SU-DHL-6 (cell line): ENCODE measurements at regions not wholly inside any gene's neighbourhood (a gene's known extent, or its start where the extent isn't known, plus 50 kb on each side); places are given as distances from the start of the nearest gene placed in this dataset.

Source experiments
- H2AFZ ChIP-seq: fragments of 200-600 bp; sonication (generic); 2 replicates; pipeline ENCODE4 v1.6.1; 2014; ENCODE audit warnings: low read depth, mild to moderate bottlenecking, moderate library complexity, mixed read lengths, antibody characterized with exemption, low read length; ENCODE audit not compliant: severe bottlenecking
- H3F3A ChIP-seq: fragments of 200-600 bp; shearing (Covaris generic); 2 replicates; pipeline ENCODE4 v1.6.0; 2016; ENCODE audit warnings: antibody characterized with exemption, mild to moderate bottlenecking; ENCODE audit not compliant: insufficient read depth
- H3K27ac ChIP-seq: fragments of 200-600 bp; sonication (generic); 2 replicates; pipeline ENCODE4 v1.5.1; 2016; ENCODE audit warnings: low read depth, mild to moderate bottlenecking, low read length, moderate library complexity, mixed read lengths
- H3K27me3 ChIP-seq: fragments of 200-600 bp; sonication (generic), shearing (Covaris generic); 2 replicates; pipeline ENCODE4 v1.6.0; 2014; ENCODE audit warnings: mild to moderate bottlenecking, low read length
- H3K36me3 ChIP-seq: fragments of 200-600 bp; sonication (generic); 2 replicates; pipeline ENCODE4 v1.6.1; 2014; ENCODE audit warnings: mild to moderate bottlenecking, low read length, mixed read lengths
- H3K4me2 ChIP-seq: fragments of 300-600, 200-600 bp; shearing (Covaris generic), sonication (generic); 2 replicates; pipeline ENCODE4 v1.6.0; 2014; ENCODE audit warnings: low read length, low read depth, mild to moderate bottlenecking; ENCODE audit not compliant: poor library complexity, severe bottlenecking
- H3K4me3 ChIP-seq: fragments of 200-600 bp; sonication (generic); 2 replicates; pipeline ENCODE4 v1.5.1; 2014; ENCODE audit warnings: antibody characterized with exemption, low read length, mild to moderate bottlenecking, mixed read lengths; ENCODE audit not compliant: insufficient read depth, poor library complexity, severe bottlenecking
- H3K79me2 ChIP-seq: fragments of 200-600 bp; sonication (generic); 2 replicates; pipeline ENCODE4 v1.6.1; 2014; ENCODE audit warnings: mild to moderate bottlenecking, low read length, moderate library complexity; ENCODE audit not compliant: insufficient read depth
- H3K9ac ChIP-seq: fragments of 200-600 bp; sonication (generic); 2 replicates; pipeline ENCODE4 v1.7.0; 2014; ENCODE audit warnings: mild to moderate bottlenecking, low read length
- H3K9me2 ChIP-seq: fragments of 200-600 bp; sonication (generic); replicated peaks from 2 replicates; pipeline ENCODE4 v1.6.1; 2014; ENCODE audit warnings: low read length; ENCODE audit not compliant: insufficient read depth
- H3K9me3 ChIP-seq: fragments of 200-600 bp; sonication (generic); 2 replicates; pipeline ENCODE4 v1.6.1; 2014; ENCODE audit warnings: low read length, mixed read lengths; ENCODE audit not compliant: insufficient read depth
- H4K20me1 ChIP-seq: fragments of 200-600 bp; sonication (generic); 2 replicates; pipeline ENCODE4 v1.6.1; 2014; ENCODE audit warnings: low read depth, mild to moderate bottlenecking, antibody characterized with exemption, low read length, moderate library complexity, mixed read lengths
- CTCF ChIP-seq: fragments of 200-600 bp; sonication (generic); IDR thresholded peaks from one replicate; pipeline ENCODE4 v1.5.1; 2017; ENCODE audit warnings: antibody characterized with exemption, mild to moderate bottlenecking, low read length, moderate library complexity; ENCODE audit not compliant: insufficient read depth, poor library complexity, severe bottlenecking
- EZH2phosphoT487 ChIP-seq: fragments of 200-600 bp; sonication (generic), shearing (Covaris generic); conservative IDR thresholded peaks from 2 replicates; pipeline ENCODE4 v1.6.1; 2018; ENCODE audit warnings: mild to moderate bottlenecking, antibody characterized with exemption, low read length, moderate library complexity, mixed read lengths

GRCh38 chr21:16945580-16945979 lies 567.3 kb upstream of the CXADR start:
- Histone ChIP-seq H3K4me3 (no peak overlapping the region), H3K9me3 (no peaks in the 10 kb centered on the region), H3K27ac (no peak overlapping the region), H3K9ac (no peak overlapping the region), H2AFZ (no peak overlapping the region), H3K9me2 (no peaks in the 10 kb centered on the region), H3K36me3 (no peaks in the 10 kb centered on the region), H3K79me2 (no peaks in the 10 kb centered on the region), H3K4me2 (no peak overlapping the region), H3K27me3 (no peaks in the 10 kb centered on the region), H3F3A (no peaks in the 10 kb centered on the region), H4K20me1 (no peaks in the 10 kb centered on the region)
- TF ChIP-seq EZH2phosphoT487 (no peak), CTCF (no peak)

- no peak for TF ChIP-seq EZH2phosphoT487
- TF ChIP-seq CTCF: no peak
- Histone ChIP-seq H3K27ac (no peak overlapping the region), H3K9ac (no peak overlapping the region), H3K4me2 (no peak overlapping the region), H3K9me3 (0 out of 2 replicates have a peak, but pooled peaks cover 8% of the 10 kb centered on the region), H3K27me3 (no peaks in the 10 kb centered on the region), H2AFZ (no peak overlapping the region), H3K9me2 (no peaks in the 10 kb centered on the region), H4K20me1 (no peaks in the 10 kb centered on the region), H3K36me3 (no peaks in the 10 kb centered on the region), H3F3A (no peaks in the 10 kb centered on the region), H3K79me2 (no peaks in the 10 kb centered on the region), H3K4me3 (no peak overlapping the region)
These were observed 556.0 kb upstream of the CXADR start for GRCh38 chr21:16956824-16957223.

- no peaks in the 10 kb centered on the region for H3K27me3 ChIP-seq
- no peaks in the 10 kb centered on the region for H3K79me2 ChIP-seq
- no peak for TF ChIP-seq CTCF
- TF ChIP-seq EZH2phosphoT487: no peak
- no peak overlapping the region for H3K27ac ChIP-seq
- peaks cover 18% of the 10 kb centered on the region; the same call in 1 of the 2 replicates for H3K9me3 ChIP-seq
- H3K36me3 ChIP-seq: no peaks in the 10 kb centered on the region
- no peaks in the 10 kb centered on the region for H3F3A ChIP-seq
- no peak overlapping the region for H2AFZ ChIP-seq
- no peak overlapping the region for H3K4me3 ChIP-seq
- no peak overlapping the region for H3K4me2 ChIP-seq
- H3K9me2 ChIP-seq: no peaks in the 10 kb centered on the region
- no peak overlapping the region for H3K9ac ChIP-seq
- no peaks in the 10 kb centered on the region for H4K20me1 ChIP-seq
These were observed 547.4 kb upstream of the CXADR start for GRCh38 chr21:16965424-16965823.
